GM12878 (cell line): ENCODE measurements at regions not wholly inside any gene's neighbourhood (a gene's known extent, or its start where the extent isn't known, plus 50 kb on each side); places are given as distances from the start of the nearest gene placed in this dataset.

Experiments
- ATAC-seq: fragments of 200-7000 bp; cut with Tn5 transposase; 3 replicates; pipeline ENCODE4 v1.9.1; 2020; ENCODE audit warnings: mild to moderate bottlenecking, moderate library complexity
- BruUV-seq: library from RNA; stranded (reverse); fragments of 400-500 nt; replicated peaks from 2 replicates; lab custom pipeline; 2021; lab: Mats Ljungman, UMichigan
- CTCF ChIA-PET: fragments of 300-600 bp; sonication (Branson Sonifier 250); formaldehyde crosslinking; extraction: SDS; loops from one replicate; lab custom pipeline; 2021; ENCODE audit warnings: inconsistent platforms; lab: Yijun Ruan, JAX
- POLR2A ChIA-PET: fragments of 350-600 bp; formaldehyde crosslinking; extraction: SDS; loops from one replicate; lab custom pipeline; 2021; ENCODE audit warnings: inconsistent platforms; lab: Charles Lee
- RAD21 ChIA-PET: fragments of 300-600 bp; sonication (Branson Sonifier 250); formaldehyde crosslinking; loops from one replicate; lab custom pipeline; 2023; ENCODE audit warnings: antibody characterized with exemption; ENCODE audit not compliant: unreplicated experiment; lab: Charles Lee
- SMC1A ChIA-PET: fragments of 300-600 bp; sonication (Branson Sonifier 250); formaldehyde crosslinking; loops from one replicate; lab custom pipeline; 2023; ENCODE audit not compliant: unreplicated experiment, uncharacterized antibody; lab: Charles Lee
- DNase-seq: peaks from one replicate; pipeline ENCODE4 v3.0.0-alpha.2; 2011; ENCODE audit warnings: low read depth, low spot score
- FAIRE-seq: peaks from 3 replicates; lab custom pipeline; 2011; peaks lifted over from hg19 to GRCh38; lab: Jason Lieb, UNC
- H2AFZ ChIP-seq: 2 replicates; pipeline ENCODE4 v1.6.0; 2011; ENCODE audit warnings: low read depth, low read length, control low read depth; ENCODE audit not compliant: control insufficient read depth
- H3K27ac ChIP-seq: 2 replicates; pipeline ENCODE4 v1.5.1; 2011; ENCODE audit warnings: control low read depth; ENCODE audit not compliant: control insufficient read depth, insufficient read depth
- H3K27me3 ChIP-seq, 2 experiments: replicated peaks in 1 of 2; 2 replicates each; pipeline versions ENCODE4 v1.6.0 to v1.6.1; 2011; ENCODE audit warnings: low read length in 1 of 2; ENCODE audit not compliant: control insufficient read depth in 2 of 2, insufficient read depth in 2 of 2
- H3K36me3 ChIP-seq, 2 experiments: 2 replicates each; pipeline ENCODE4 v1.5.1; 2011; ENCODE audit warnings: low read length in 1 of 2; ENCODE audit not compliant: control insufficient read depth in 2 of 2, insufficient read depth in 2 of 2
- H3K4me1 ChIP-seq: 2 replicates; pipeline ENCODE4 v1.6.1; 2011; ENCODE audit warnings: mild to moderate bottlenecking, low read length, moderate library complexity, mixed read lengths; ENCODE audit not compliant: control insufficient read depth, insufficient read depth
- H3K4me2 ChIP-seq: 2 replicates; pipeline ENCODE4 v1.6.0; 2011; ENCODE audit warnings: control low read depth; ENCODE audit not compliant: control insufficient read depth, insufficient read depth
- H3K4me3 ChIP-seq: fragments of 200-600 bp; sonication (generic); 2 replicates; pipeline ENCODE4 v1.5.1; 2016
- H3K79me2 ChIP-seq: 2 replicates; pipeline ENCODE4 v1.6.0; 2011; ENCODE audit warnings: low read length; ENCODE audit not compliant: control insufficient read depth, insufficient read depth
- H3K9ac ChIP-seq: 2 replicates; pipeline ENCODE4 v1.8.0; 2011; ENCODE audit warnings: low read length, control low read depth, mixed read lengths; ENCODE audit not compliant: control insufficient read depth, insufficient read depth
- H3K9me3 ChIP-seq: replicated peaks from 3 replicates; pipeline ENCODE4 v1.5.1; 2011; ENCODE audit warnings: mild to moderate bottlenecking, low read length; ENCODE audit not compliant: control insufficient read depth, insufficient read depth
- H4K20me1 ChIP-seq: 2 replicates; pipeline ENCODE4 v1.6.0; 2011; ENCODE audit not compliant: control insufficient read depth, insufficient read depth
- EED ChIP-seq: sonication (generic); IDR thresholded peaks from 2 replicates; pipeline ENCODE4 v1.6.1; 2016; ENCODE audit warnings: antibody characterized with exemption, low read depth
- FOXM1 ChIP-seq: IDR thresholded peaks from 2 replicates; pipeline ENCODE4 v1.6.1; 2012; ENCODE audit warnings: low read depth, mild to moderate bottlenecking, inconsistent platforms, low read length, moderate library complexity
- HDAC2 ChIP-seq: fragments of 200-600 bp; sonication (generic); IDR thresholded peaks from 2 replicates; pipeline ENCODE4 v1.6.1; 2017
- MEF2B ChIP-seq: fragments of 450-650 bp; IDR thresholded peaks from 2 replicates; pipeline ENCODE4 v1.6.1; 2018; ENCODE audit warnings: mild to moderate bottlenecking, moderate library complexity; ENCODE audit not compliant: partially characterized antibody, poor library complexity, severe bottlenecking
- MYC ChIP-seq: IDR thresholded peaks from 2 replicates; pipeline ENCODE4 v1.6.1; 2011; ENCODE audit warnings: mild to moderate bottlenecking, low read length, moderate library complexity, inconsistent platforms; ENCODE audit not compliant: insufficient read depth, insufficient replicate concordance, insufficient read length, severe bottlenecking
- NR2C1 ChIP-seq: fragments of 450-650 bp; IDR thresholded peaks from 2 replicates; pipeline ENCODE4 v1.6.1; 2017; ENCODE audit warnings: antibody characterized with exemption, mild to moderate bottlenecking, moderate library complexity
- NR2C2 ChIP-seq: IDR thresholded peaks from 2 replicates; pipeline ENCODE4 v1.6.1; 2011; ENCODE audit warnings: borderline replicate concordance, low read depth; ENCODE audit not compliant: control insufficient read depth, insufficient read length
- PML ChIP-seq: IDR thresholded peaks from 2 replicates; pipeline ENCODE4 v1.6.1; 2012; ENCODE audit warnings: low read length, inconsistent platforms
- POLR2A ChIP-seq: IDR thresholded peaks from 2 replicates; pipeline ENCODE4 v1.6.1; 2011; ENCODE audit warnings: low read depth, mild to moderate bottlenecking, low read length
- POLR2AphosphoS5 ChIP-seq: IDR thresholded peaks from 2 replicates; pipeline ENCODE4 v1.6.1; 2011; ENCODE audit warnings: mild to moderate bottlenecking, low read length, inconsistent platforms
- SREBF1 ChIP-seq: IDR thresholded peaks from 2 replicates; pipeline ENCODE4 v1.6.1; 2012; ENCODE audit warnings: mild to moderate bottlenecking, low read length
- SUZ12 ChIP-seq: fragments of 200-600 bp; sonication (generic); IDR thresholded peaks from one replicate; pipeline ENCODE4 v1.6.1; 2018; ENCODE audit warnings: antibody characterized with exemption, mild to moderate bottlenecking; ENCODE audit not compliant: unreplicated experiment
- TAF1 ChIP-seq: IDR thresholded peaks from 2 replicates; pipeline ENCODE4 v1.6.1; 2011; ENCODE audit warnings: mild to moderate bottlenecking, low read depth, low read length, borderline replicate concordance
- TARDBP ChIP-seq: IDR thresholded peaks from 2 replicates; pipeline ENCODE4 v1.6.1; 2016; ENCODE audit warnings: borderline replicate concordance
- TCF3 ChIP-seq: IDR thresholded peaks from 2 replicates; pipeline ENCODE4 v1.6.1; 2012; ENCODE audit warnings: low read depth, mild to moderate bottlenecking, low read length, borderline replicate concordance; ENCODE audit not compliant: insufficient read depth
- ZNF24 ChIP-seq: fragments of 450-650 bp; IDR thresholded peaks from 2 replicates; pipeline ENCODE4 v1.6.1; 2017; ENCODE audit warnings: antibody characterized with exemption, mild to moderate bottlenecking
- WGBS: methylation state at CpG from one replicate; pipeline ENCODE4 v1.1.6; 2016; ENCODE audit warnings: low lambda C conversion rate; ENCODE audit not compliant: insufficient replicate concordance, insufficient coverage; ENCODE audit errors: missing lambda C conversion rate; 5-methylcytosine and 5-hydroxymethylcytosine counted together
- in situ Hi-C: fragments of 300-500 bp; cut with MboI; formaldehyde crosslinking; loops from 9 replicates; pipeline ENCODE4 v1.14.3; 2018; ENCODE audit warnings: mixed read lengths
- intact Hi-C: fragments of 100-400 bp; cut with micrococcal nuclease; formaldehyde crosslinking; loops from one replicate; pipeline ENCODE4 v1.14.2; 2022; ENCODE audit not compliant: unreplicated experiment
- TF ChIP-seq, protein P1 (sequence below): fragments of 450-650 bp; formaldehyde crosslinking; IDR thresholded peaks from 2 replicates; pipeline ENCODE4 v1.4.0; 2022; ENCODE audit warnings: mild to moderate bottlenecking, moderate library complexity
- TF ChIP-seq, protein P2 (sequence below): IDR thresholded peaks from 2 replicates; pipeline ENCODE4 v1.6.1; 2011; ENCODE audit warnings: low read depth, mild to moderate bottlenecking, low read length, moderate library complexity, borderline replicate concordance; ENCODE audit errors: extremely low read depth
- TF ChIP-seq, protein P3 (sequence below): IDR thresholded peaks from 2 replicates; pipeline ENCODE4 v1.6.1; 2012; ENCODE audit warnings: low read depth, low read length, improper control_type of control experiment

DNA sequence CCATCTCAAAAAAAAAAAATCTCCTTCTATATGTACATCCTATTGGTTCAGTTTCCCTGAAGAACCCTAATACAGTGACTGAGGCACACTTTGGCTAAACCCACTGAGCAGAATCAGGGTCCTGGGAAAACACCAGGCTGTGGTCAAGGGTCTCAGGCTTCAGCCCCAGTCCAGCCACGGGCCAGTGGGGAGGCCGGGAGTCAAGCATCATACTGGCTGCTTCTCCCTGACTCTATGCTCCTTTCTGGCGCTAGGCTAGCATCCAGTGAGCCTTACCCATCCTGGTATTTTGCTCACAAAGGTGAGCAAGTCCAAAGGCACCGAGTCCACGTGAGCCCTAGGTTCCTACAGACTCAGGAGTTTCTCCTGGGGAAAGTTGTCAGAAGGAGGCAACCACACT lies 752.5 kb downstream of the BRD1 start:
- no peaks in the 10 kb centered on the region for H3K36me3 ChIP-seq
- no peaks in the 10 kb centered on the region for H4K20me1 ChIP-seq
- H3K27ac ChIP-seq: no peak overlapping the region
- H3K4me1 ChIP-seq: no peaks in the 10 kb centered on the region
- RAD21 ChIA-PET: no interaction called here
- SMC1A ChIA-PET: no interaction called here
- no peak overlapping the region for H3K4me3 ChIP-seq
- WGBS: 2% methylated on average over 5 of the region's 5 CpGs
- H2AFZ ChIP-seq: no peak overlapping the region
- POLR2A ChIA-PET: no interaction called here
- no peak overlapping the region for H3K9ac ChIP-seq
- CTCF ChIA-PET: no interaction called here
- intact Hi-C loops (no loop called here), in situ Hi-C loops (no loop called here)
- no peaks in the 10 kb centered on the region for H3K79me2 ChIP-seq
- ATAC-seq (no peak), DNase-seq (no peak), FAIRE-seq (no peak)
- H3K4me2 ChIP-seq: no peak overlapping the region
- TF ChIP-seq PML (no peak), ZNF24 (no peak), NR2C2 (no peak), MEF2B (no peak), MYC (no peak), TCF3 (no peak), HDAC2 (no peak), EED (no peak), TAF1 (no peak), SUZ12 (no peak), POLR2A (no peak), POLR2AphosphoS5 (no peak), SREBF1 (no peak), FOXM1 (no peak), NR2C1 (no peak), TARDBP (no peak)
- TF ChIP-seq, protein P1, sequence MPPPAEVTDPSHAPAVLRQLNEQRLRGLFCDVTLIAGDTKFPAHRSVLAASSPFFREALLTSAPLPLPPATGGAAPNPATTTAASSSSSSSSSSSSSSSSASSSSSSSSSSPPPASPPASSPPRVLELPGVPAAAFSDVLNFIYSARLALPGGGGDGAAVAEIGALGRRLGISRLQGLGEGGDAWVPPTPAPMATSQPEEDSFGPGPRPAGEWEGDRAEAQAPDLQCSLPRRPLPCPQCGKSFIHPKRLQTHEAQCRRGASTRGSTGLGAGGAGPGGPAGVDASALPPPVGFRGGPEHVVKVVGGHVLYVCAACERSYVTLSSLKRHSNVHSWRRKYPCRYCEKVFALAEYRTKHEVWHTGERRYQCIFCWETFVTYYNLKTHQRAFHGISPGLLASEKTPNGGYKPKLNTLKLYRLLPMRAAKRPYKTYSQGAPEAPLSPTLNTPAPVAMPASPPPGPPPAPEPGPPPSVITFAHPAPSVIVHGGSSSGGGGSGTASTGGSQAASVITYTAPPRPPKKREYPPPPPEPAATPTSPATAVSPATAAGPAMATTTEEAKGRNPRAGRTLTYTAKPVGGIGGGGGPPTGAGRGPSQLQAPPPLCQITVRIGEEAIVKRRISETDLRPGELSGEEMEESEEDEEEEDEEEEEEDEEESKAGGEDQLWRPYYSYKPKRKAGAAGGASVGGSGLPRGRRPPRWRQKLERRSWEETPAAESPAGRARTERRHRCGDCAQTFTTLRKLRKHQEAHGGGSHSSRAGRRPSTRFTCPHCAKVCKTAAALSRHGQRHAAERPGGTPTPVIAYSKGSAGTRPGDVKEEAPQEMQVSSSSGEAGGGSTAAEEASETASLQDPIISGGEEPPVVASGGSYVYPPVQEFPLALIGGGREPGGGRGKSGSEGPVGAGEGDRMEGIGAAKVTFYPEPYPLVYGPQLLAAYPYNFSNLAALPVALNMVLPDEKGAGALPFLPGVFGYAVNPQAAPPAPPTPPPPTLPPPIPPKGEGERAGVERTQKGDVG: no peak
- TF ChIP-seq, protein P2, sequence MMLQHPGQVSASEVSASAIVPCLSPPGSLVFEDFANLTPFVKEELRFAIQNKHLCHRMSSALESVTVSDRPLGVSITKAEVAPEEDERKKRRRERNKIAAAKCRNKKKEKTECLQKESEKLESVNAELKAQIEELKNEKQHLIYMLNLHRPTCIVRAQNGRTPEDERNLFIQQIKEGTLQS: no peak
- TF ChIP-seq, protein P3, sequence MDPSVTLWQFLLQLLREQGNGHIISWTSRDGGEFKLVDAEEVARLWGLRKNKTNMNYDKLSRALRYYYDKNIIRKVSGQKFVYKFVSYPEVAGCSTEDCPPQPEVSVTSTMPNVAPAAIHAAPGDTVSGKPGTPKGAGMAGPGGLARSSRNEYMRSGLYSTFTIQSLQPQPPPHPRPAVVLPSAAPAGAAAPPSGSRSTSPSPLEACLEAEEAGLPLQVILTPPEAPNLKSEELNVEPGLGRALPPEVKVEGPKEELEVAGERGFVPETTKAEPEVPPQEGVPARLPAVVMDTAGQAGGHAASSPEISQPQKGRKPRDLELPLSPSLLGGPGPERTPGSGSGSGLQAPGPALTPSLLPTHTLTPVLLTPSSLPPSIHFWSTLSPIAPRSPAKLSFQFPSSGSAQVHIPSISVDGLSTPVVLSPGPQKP: no peak
- no peaks in the 10 kb centered on the region; the same call in 2 of the 3 replicates for H3K9me3 ChIP-seq
- no TSS peak for BruUV-seq
- H3K27me3 ChIP-seq: no peaks in the 10 kb centered on the region
